ENCODE measurements at regions not wholly inside any gene's neighbourhood (a gene's known extent, or its start where the extent isn't known, plus 50 kb on each side); places are given as distances from the start of the nearest gene placed in this dataset.

DNA sequence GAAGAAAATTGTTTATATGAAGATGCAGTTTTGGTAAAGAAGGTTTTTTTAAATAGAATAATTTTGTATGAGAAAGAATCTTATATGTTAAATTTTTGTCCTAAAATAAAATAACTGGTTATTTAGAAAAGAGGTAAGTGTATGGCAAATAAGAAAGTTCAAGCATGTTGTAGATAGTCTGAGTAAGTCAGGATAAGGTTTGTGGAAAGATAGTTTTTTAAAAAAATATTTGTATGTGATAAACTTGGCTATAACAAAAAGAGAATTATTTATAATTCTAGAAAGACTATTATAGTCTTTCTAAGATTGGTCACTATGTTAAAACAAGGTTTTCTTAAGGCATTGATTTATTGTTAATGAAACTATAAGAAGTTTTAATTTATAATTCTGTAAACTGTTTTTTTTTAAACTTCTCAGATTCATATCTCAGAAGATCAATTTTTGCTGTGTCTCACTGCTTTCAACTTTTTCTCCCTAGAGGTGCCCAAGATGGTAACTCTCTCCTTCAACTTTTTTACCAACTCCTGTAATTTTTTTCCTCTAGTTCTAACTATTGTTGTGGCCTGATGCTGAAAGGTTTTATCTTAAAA lies 698.6 kb downstream of the CCSER2 start:
- no peak overlapping the region for H3K27ac ChIP-seq (ENCODE audit: low read depth)
- Mint-ChIP-seq H3K36me3 (ENCODE audit: low read depth) (peaks cover 20% of the 10 kb centered on the region; the same call in 2 of the 3 replicates), H3K27ac (no peak overlapping the region), H3K4me1 (no peaks in the 10 kb centered on the region), H3K9me3 (peaks cover 89% of the 10 kb centered on the region), H3K4me3 (no peak overlapping the region), H3K27me3 (ENCODE audit: insufficient read depth, low read depth, poor library complexity) (peaks cover 2% of the 10 kb centered on the region)
- TF ChIP-seq, protein P1, sequence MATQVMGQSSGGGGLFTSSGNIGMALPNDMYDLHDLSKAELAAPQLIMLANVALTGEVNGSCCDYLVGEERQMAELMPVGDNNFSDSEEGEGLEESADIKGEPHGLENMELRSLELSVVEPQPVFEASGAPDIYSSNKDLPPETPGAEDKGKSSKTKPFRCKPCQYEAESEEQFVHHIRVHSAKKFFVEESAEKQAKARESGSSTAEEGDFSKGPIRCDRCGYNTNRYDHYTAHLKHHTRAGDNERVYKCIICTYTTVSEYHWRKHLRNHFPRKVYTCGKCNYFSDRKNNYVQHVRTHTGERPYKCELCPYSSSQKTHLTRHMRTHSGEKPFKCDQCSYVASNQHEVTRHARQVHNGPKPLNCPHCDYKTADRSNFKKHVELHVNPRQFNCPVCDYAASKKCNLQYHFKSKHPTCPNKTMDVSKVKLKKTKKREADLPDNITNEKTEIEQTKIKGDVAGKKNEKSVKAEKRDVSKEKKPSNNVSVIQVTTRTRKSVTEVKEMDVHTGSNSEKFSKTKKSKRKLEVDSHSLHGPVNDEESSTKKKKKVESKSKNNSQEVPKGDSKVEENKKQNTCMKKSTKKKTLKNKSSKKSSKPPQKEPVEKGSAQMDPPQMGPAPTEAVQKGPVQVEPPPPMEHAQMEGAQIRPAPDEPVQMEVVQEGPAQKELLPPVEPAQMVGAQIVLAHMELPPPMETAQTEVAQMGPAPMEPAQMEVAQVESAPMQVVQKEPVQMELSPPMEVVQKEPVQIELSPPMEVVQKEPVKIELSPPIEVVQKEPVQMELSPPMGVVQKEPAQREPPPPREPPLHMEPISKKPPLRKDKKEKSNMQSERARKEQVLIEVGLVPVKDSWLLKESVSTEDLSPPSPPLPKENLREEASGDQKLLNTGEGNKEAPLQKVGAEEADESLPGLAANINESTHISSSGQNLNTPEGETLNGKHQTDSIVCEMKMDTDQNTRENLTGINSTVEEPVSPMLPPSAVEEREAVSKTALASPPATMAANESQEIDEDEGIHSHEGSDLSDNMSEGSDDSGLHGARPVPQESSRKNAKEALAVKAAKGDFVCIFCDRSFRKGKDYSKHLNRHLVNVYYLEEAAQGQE (IDR thresholded peaks at IDR 0.05; ENCODE audit: unreplicated experiment): no peak
- TF ChIP-seq EZH2 (IDR thresholded peaks at IDR 0.05; ENCODE audit: low read depth, unreplicated experiment) (no peak), ZNF331 (CRISPR knock-in tag; IDR thresholded peaks at IDR 0.05; ENCODE audit: low read depth) (no peak), JUNB (IDR thresholded peaks at IDR 0.05; ENCODE audit: unreplicated experiment) (no peak), NANOG (IDR thresholded peaks at IDR 0.05; ENCODE audit: borderline replicate concordance) (no peak), EZH2phosphoT487 (IDR thresholded peaks at IDR 0.05; ENCODE audit: unreplicated experiment) (no peak), STAT1 (IDR thresholded peaks at IDR 0.05; ENCODE audit: unreplicated experiment) (no peak), ZNF114 (CRISPR knock-in tag; IDR thresholded peaks at IDR 0.05) (no peak), CREB1 (CRISPR knock-in tag; IDR thresholded peaks at IDR 0.05; ENCODE audit: low read depth) (no peak), POLR2AphosphoS5 (IDR thresholded peaks at IDR 0.05; ENCODE audit: low read depth) (no peak)
- TF ChIP-seq, protein P2, sequence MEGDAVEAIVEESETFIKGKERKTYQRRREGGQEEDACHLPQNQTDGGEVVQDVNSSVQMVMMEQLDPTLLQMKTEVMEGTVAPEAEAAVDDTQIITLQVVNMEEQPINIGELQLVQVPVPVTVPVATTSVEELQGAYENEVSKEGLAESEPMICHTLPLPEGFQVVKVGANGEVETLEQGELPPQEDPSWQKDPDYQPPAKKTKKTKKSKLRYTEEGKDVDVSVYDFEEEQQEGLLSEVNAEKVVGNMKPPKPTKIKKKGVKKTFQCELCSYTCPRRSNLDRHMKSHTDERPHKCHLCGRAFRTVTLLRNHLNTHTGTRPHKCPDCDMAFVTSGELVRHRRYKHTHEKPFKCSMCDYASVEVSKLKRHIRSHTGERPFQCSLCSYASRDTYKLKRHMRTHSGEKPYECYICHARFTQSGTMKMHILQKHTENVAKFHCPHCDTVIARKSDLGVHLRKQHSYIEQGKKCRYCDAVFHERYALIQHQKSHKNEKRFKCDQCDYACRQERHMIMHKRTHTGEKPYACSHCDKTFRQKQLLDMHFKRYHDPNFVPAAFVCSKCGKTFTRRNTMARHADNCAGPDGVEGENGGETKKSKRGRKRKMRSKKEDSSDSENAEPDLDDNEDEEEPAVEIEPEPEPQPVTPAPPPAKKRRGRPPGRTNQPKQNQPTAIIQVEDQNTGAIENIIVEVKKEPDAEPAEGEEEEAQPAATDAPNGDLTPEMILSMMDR (conservative IDR thresholded peaks at IDR 0.05; ENCODE audit: low read depth in 2 of 2): no peak
- TF ChIP-seq, protein P3, sequence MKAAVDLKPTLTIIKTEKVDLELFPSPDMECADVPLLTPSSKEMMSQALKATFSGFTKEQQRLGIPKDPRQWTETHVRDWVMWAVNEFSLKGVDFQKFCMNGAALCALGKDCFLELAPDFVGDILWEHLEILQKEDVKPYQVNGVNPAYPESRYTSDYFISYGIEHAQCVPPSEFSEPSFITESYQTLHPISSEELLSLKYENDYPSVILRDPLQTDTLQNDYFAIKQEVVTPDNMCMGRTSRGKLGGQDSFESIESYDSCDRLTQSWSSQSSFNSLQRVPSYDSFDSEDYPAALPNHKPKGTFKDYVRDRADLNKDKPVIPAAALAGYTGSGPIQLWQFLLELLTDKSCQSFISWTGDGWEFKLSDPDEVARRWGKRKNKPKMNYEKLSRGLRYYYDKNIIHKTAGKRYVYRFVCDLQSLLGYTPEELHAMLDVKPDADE (IDR thresholded peaks at IDR 0.05): no peak
- TF ChIP-seq, protein P4, sequence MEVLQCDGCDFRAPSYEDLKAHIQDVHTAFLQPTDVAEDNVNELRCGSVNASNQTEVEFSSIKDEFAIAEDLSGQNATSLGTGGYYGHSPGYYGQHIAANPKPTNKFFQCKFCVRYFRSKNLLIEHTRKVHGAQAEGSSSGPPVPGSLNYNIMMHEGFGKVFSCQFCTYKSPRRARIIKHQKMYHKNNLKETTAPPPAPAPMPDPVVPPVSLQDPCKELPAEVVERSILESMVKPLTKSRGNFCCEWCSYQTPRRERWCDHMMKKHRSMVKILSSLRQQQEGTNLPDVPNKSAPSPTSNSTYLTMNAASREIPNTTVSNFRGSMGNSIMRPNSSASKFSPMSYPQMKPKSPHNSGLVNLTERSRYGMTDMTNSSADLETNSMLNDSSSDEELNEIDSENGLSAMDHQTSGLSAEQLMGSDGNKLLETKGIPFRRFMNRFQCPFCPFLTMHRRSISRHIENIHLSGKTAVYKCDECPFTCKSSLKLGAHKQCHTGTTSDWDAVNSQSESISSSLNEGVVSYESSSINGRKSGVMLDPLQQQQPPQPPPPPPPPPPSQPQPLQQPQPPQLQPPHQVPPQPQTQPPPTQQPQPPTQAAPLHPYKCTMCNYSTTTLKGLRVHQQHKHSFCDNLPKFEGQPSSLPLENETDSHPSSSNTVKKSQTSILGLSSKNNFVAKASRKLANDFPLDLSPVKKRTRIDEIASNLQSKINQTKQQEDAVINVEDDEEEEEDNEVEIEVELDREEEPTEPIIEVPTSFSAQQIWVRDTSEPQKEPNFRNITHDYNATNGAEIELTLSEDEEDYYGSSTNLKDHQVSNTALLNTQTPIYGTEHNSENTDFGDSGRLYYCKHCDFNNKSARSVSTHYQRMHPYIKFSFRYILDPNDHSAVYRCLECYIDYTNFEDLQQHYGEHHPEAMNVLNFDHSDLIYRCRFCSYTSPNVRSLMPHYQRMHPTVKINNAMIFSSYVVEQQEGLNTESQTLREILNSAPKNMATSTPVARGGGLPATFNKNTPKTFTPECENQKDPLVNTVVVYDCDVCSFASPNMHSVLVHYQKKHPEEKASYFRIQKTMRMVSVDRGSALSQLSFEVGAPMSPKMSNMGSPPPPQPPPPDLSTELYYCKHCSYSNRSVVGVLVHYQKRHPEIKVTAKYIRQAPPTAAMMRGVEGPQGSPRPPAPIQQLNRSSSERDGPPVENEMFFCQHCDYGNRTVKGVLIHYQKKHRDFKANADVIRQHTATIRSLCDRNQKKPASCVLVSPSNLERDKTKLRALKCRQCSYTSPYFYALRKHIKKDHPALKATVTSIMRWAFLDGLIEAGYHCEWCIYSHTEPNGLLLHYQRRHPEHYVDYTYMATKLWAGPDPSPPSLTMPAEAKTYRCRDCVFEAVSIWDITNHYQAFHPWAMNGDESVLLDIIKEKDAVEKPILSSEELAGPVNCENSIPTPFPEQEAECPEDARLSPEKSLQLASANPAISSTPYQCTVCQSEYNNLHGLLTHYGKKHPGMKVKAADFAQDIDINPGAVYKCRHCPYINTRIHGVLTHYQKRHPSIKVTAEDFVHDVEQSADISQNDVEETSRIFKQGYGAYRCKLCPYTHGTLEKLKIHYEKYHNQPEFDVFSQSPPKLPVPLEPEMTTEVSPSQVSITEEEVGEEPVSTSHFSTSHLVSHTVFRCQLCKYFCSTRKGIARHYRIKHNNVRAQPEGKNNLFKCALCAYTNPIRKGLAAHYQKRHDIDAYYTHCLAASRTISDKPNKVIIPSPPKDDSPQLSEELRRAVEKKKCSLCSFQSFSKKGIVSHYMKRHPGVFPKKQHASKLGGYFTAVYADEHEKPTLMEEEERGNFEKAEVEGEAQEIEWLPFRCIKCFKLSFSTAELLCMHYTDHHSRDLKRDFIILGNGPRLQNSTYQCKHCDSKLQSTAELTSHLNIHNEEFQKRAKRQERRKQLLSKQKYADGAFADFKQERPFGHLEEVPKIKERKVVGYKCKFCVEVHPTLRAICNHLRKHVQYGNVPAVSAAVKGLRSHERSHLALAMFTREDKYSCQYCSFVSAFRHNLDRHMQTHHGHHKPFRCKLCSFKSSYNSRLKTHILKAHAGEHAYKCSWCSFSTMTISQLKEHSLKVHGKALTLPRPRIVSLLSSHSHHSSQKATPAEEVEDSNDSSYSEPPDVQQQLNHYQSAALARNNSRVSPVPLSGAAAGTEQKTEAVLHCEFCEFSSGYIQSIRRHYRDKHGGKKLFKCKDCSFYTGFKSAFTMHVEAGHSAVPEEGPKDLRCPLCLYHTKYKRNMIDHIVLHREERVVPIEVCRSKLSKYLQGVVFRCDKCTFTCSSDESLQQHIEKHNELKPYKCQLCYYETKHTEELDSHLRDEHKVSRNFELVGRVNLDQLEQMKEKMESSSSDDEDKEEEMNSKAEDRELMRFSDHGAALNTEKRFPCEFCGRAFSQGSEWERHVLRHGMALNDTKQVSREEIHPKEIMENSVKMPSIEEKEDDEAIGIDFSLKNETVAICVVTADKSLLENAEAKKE (CRISPR knock-in tag; IDR thresholded peaks at IDR 0.05): no peak
- H3K36me3 ChIP-seq (ENCODE audit: insufficient read depth): peaks cover 5% of the 10 kb centered on the region; the same call in 1 of the 2 replicates
- no peaks in the 10 kb centered on the region for H4K20me1 ChIP-seq (replicated peaks; ENCODE audit: insufficient read depth)
- H3K79me2 ChIP-seq (replicated peaks; ENCODE audit: insufficient read depth): no peaks in the 10 kb centered on the region
- peak; percentile 35 for DNase-seq (ENCODE audit: low spot score)
- no peak for ATAC-seq
- H2AFZ ChIP-seq: no peak overlapping the region
- no peaks in the 10 kb centered on the region for H3K4me1 ChIP-seq (ENCODE audit: insufficient read depth)
- no peak overlapping the region for H3K4me2 ChIP-seq
- H3F3A ChIP-seq (replicated peaks; ENCODE audit: low read depth): no peaks in the 10 kb centered on the region
- no peaks in the 10 kb centered on the region for H3K9me2 ChIP-seq (ENCODE audit: insufficient read depth)
- no peaks in the 10 kb centered on the region for H3K27me3 ChIP-seq (ENCODE audit: insufficient read depth)
- H3K4me3 ChIP-seq: no peak overlapping the region

Data from GM23338 (cell line).